ENCODE measurements at regions not wholly inside any gene's neighbourhood (a gene's known extent, or its start where the extent isn't known, plus 50 kb on each side); places are given as distances from the start of the nearest gene placed in this dataset.
A peak's percentile ranks its signal among the peaks of the same experiment; 100 is the strongest.

DNA sequence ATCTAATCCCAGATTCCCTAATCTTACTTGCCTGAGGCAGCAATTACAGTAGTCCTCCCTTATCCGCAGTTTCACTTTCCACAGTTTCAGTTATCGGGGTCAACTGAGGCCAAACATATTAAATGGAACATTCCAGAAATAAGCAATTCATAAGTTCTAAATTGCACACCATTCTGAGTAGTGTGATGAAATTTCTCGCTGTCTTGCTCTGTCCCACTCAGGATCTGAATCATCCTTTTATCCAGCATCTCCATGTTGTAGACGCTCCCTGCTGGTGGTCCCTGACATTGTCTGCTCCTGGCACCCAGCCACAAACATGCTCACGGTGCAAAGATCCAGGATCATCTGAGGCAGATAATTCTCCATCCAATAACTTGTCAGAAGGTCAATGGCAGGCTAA lies 128.7 kb upstream of the CXCL12 start:
- Histone ChIP-seq H3K4me3 (replicated peaks in 1 of 2; ENCODE audit: low read depth in 1 of 2, low read length in 2 of 2) (no peak overlapping the region), H3K27me3 (ENCODE audit: insufficient read depth, low read length) (peaks cover 14% of the 10 kb centered on the region; the same call in 1 of the 2 replicates), H3K9me2 (ENCODE audit: insufficient read depth) (no peaks in the 10 kb centered on the region), H3K27ac (ENCODE audit: low read depth, low read length) (no peak overlapping the region), H2AFZ (ENCODE audit: low read depth, low read length, poor library complexity, severe bottlenecking) (no peak overlapping the region), H3K4me2 (ENCODE audit: low read length) (no peak overlapping the region), H4K20me1 (ENCODE audit: insufficient read depth) (no peaks in the 10 kb centered on the region), H3K9me3 (ENCODE audit: control insufficient read depth in 1 of 2, insufficient read depth in 1 of 2, low read depth in 1 of 2, low read length in 2 of 2) (no peaks in the 10 kb centered on the region), H3K9ac (ENCODE audit: low read length) (no peak overlapping the region), H3K36me3 (ENCODE audit: control insufficient read depth in 1 of 2, insufficient read depth in 2 of 2, low read length in 2 of 2) (no peaks in the 10 kb centered on the region), H3K79me2 (ENCODE audit: insufficient read depth, low read length) (no peaks in the 10 kb centered on the region), H3K4me1 (ENCODE audit: control insufficient read depth in 1 of 2, insufficient read depth in 2 of 2, low read length in 2 of 2) (no peaks in the 10 kb centered on the region)
- ChIA-PET POLR2A (no interaction called here), RAD21 (ENCODE audit: low non-redundant PET in 1 of 2, low total read pairs in 2 of 2, uncharacterized antibody in 2 of 2, unreplicated experiment in 2 of 2) (no interaction called here), CTCF (no interaction called here)
- intact Hi-C loops (cut with micrococcal nuclease), result no loop called here
- TF ChIP-seq, protein P1, sequence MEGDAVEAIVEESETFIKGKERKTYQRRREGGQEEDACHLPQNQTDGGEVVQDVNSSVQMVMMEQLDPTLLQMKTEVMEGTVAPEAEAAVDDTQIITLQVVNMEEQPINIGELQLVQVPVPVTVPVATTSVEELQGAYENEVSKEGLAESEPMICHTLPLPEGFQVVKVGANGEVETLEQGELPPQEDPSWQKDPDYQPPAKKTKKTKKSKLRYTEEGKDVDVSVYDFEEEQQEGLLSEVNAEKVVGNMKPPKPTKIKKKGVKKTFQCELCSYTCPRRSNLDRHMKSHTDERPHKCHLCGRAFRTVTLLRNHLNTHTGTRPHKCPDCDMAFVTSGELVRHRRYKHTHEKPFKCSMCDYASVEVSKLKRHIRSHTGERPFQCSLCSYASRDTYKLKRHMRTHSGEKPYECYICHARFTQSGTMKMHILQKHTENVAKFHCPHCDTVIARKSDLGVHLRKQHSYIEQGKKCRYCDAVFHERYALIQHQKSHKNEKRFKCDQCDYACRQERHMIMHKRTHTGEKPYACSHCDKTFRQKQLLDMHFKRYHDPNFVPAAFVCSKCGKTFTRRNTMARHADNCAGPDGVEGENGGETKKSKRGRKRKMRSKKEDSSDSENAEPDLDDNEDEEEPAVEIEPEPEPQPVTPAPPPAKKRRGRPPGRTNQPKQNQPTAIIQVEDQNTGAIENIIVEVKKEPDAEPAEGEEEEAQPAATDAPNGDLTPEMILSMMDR (IDR thresholded peaks at IDR 0.05 in 2 of 3, conservative IDR thresholded peaks at IDR 0.05 in 1 of 3; ENCODE audit: borderline replicate concordance in 1 of 3, insufficient read depth in 1 of 3, low read depth in 2 of 3, low read length in 2 of 3), result 0 out of 6 replicates have a peak, but pooled peaks of 2 of the 3 experiments have one; percentile 8 to 15
- no peak for TF ChIP-seq SP1 (IDR thresholded peaks at IDR 0.05; ENCODE audit: low read depth)
- no peak for ATAC-seq
- BruUV-seq (replicated peaks), result no TSS peak
- DNase-seq (ENCODE audit: low read depth, low spot score), result no peak

GRCh38 chr10:44516891-44517290 lies 132.0 kb upstream of the CXCL12 start:
- BruUV-seq (replicated peaks), result no TSS peak
- Histone ChIP-seq H3K79me2 (ENCODE audit: insufficient read depth, low read length) (no peaks in the 10 kb centered on the region), H3K4me1 (ENCODE audit: control insufficient read depth in 1 of 2, insufficient read depth in 2 of 2, low read length in 2 of 2) (no peaks in the 10 kb centered on the region), H3K4me2 (ENCODE audit: low read length) (no peak overlapping the region), H4K20me1 (ENCODE audit: insufficient read depth) (no peaks in the 10 kb centered on the region), H3K9me2 (ENCODE audit: insufficient read depth) (no peaks in the 10 kb centered on the region), H3K27me3 (ENCODE audit: insufficient read depth, low read length) (peaks cover 14% of the 10 kb centered on the region; the same call in 1 of the 2 replicates), H2AFZ (ENCODE audit: low read depth, low read length, poor library complexity, severe bottlenecking) (no peak overlapping the region), H3K9me3 (ENCODE audit: control insufficient read depth in 1 of 2, insufficient read depth in 1 of 2, low read depth in 1 of 2, low read length in 2 of 2) (no peaks in the 10 kb centered on the region), H3K4me3 (replicated peaks in 1 of 2; ENCODE audit: low read depth in 1 of 2, low read length in 2 of 2) (no peak overlapping the region), H3K36me3 (ENCODE audit: control insufficient read depth in 1 of 2, insufficient read depth in 2 of 2, low read length in 2 of 2) (no peaks in the 10 kb centered on the region), H3K27ac (ENCODE audit: low read depth, low read length) (no peak overlapping the region), H3K9ac (ENCODE audit: low read length) (no peak overlapping the region)
- ChIA-PET RAD21 (ENCODE audit: low non-redundant PET in 1 of 2, low total read pairs in 2 of 2, uncharacterized antibody in 2 of 2, unreplicated experiment in 2 of 2) (no interaction called here), CTCF (interaction anchor here (1.0 kb wide), 1 partner anchor 36 kb away, joined by 3 read pairs; no protein-coding TSS in a partner anchor), POLR2A (no interaction called here)
- ATAC-seq (no peak), DNase-seq (ENCODE audit: low read depth, low spot score) (no peak)
- intact Hi-C loops (cut with micrococcal nuclease), result no loop called here
- TF ChIP-seq ATF3 (IDR thresholded peaks at IDR 0.05) (no peak), JUND (IDR thresholded peaks at IDR 0.05) (no peak), EGR1 (IDR thresholded peaks at IDR 0.05; ENCODE audit: low read depth) (no peak), CEBPB (IDR thresholded peaks at IDR 0.05; ENCODE audit: low read depth) (no peak), MAX (IDR thresholded peaks at IDR 0.05) (no peak)
- TF ChIP-seq, protein P2, sequence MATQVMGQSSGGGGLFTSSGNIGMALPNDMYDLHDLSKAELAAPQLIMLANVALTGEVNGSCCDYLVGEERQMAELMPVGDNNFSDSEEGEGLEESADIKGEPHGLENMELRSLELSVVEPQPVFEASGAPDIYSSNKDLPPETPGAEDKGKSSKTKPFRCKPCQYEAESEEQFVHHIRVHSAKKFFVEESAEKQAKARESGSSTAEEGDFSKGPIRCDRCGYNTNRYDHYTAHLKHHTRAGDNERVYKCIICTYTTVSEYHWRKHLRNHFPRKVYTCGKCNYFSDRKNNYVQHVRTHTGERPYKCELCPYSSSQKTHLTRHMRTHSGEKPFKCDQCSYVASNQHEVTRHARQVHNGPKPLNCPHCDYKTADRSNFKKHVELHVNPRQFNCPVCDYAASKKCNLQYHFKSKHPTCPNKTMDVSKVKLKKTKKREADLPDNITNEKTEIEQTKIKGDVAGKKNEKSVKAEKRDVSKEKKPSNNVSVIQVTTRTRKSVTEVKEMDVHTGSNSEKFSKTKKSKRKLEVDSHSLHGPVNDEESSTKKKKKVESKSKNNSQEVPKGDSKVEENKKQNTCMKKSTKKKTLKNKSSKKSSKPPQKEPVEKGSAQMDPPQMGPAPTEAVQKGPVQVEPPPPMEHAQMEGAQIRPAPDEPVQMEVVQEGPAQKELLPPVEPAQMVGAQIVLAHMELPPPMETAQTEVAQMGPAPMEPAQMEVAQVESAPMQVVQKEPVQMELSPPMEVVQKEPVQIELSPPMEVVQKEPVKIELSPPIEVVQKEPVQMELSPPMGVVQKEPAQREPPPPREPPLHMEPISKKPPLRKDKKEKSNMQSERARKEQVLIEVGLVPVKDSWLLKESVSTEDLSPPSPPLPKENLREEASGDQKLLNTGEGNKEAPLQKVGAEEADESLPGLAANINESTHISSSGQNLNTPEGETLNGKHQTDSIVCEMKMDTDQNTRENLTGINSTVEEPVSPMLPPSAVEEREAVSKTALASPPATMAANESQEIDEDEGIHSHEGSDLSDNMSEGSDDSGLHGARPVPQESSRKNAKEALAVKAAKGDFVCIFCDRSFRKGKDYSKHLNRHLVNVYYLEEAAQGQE (IDR thresholded peaks at IDR 0.05; ENCODE audit: low read depth), result no peak

All from HCT116 (cell line).